ENCODE measurements at regions not wholly inside any gene's neighbourhood (a gene's known extent, or its start where the extent isn't known, plus 50 kb on each side); places are given as distances from the start of the nearest gene placed in this dataset.

DNA sequence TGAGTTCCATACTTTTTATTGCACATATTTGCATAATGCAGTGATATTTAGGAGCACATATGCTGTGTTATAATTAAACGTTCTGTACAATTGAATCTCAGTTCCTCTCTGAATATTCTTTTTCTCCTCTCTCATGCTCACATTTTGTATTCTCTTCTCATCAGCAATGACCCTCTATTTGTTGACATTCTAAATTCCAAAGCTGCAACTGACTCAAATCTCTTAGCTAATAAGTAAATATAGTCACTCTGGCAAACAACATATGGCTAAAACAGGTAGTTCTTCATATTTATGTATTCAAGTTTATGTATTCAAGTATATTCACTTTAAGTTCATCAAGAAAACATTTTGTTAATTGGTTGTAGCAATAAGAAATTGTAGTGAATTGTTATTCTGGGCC is 907.4 kb upstream of the VRK2 start:
- Histone ChIP-seq H4K20me1 (ENCODE audit: insufficient read depth) (no peaks in the 10 kb centered on the region), H3K4me3 (no peak overlapping the region), H3K4me2 (no peak overlapping the region), H3K9me3 (ENCODE audit: insufficient read depth, low read depth) (no peaks in the 10 kb centered on the region), H3F3A (ENCODE audit: insufficient read depth, low read depth) (no peaks in the 10 kb centered on the region), H3K9me2 (ENCODE audit: insufficient read depth) (no peaks in the 10 kb centered on the region; the same call in 1 of the 2 replicates), H3K79me2 (ENCODE audit: low read depth) (no peaks in the 10 kb centered on the region), H3K4me1 (replicated peaks; ENCODE audit: insufficient read depth) (no peaks in the 10 kb centered on the region), H3K27ac (no peak overlapping the region), H3K36me3 (ENCODE audit: low read depth) (no peaks in the 10 kb centered on the region), H3K27me3 (ENCODE audit: insufficient read depth, low read depth) (no peaks in the 10 kb centered on the region), H2AFZ (no peak overlapping the region)
- POLR2A ChIA-PET (ENCODE audit: unreplicated experiment): no interaction called here
- no TSS peak for BruUV-seq (replicated peaks)
- DNase-seq: no peak
- intact Hi-C loops (cut with micrococcal nuclease; ENCODE audit: unreplicated experiment): no loop called here
- TF ChIP-seq, protein P1, sequence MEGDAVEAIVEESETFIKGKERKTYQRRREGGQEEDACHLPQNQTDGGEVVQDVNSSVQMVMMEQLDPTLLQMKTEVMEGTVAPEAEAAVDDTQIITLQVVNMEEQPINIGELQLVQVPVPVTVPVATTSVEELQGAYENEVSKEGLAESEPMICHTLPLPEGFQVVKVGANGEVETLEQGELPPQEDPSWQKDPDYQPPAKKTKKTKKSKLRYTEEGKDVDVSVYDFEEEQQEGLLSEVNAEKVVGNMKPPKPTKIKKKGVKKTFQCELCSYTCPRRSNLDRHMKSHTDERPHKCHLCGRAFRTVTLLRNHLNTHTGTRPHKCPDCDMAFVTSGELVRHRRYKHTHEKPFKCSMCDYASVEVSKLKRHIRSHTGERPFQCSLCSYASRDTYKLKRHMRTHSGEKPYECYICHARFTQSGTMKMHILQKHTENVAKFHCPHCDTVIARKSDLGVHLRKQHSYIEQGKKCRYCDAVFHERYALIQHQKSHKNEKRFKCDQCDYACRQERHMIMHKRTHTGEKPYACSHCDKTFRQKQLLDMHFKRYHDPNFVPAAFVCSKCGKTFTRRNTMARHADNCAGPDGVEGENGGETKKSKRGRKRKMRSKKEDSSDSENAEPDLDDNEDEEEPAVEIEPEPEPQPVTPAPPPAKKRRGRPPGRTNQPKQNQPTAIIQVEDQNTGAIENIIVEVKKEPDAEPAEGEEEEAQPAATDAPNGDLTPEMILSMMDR (conservative IDR thresholded peaks at IDR 0.05): no peak
- no peak for TF ChIP-seq EZH2 (IDR thresholded peaks at IDR 0.05; ENCODE audit: low read depth)
- CTCF ChIA-PET: no interaction called here

DNA sequence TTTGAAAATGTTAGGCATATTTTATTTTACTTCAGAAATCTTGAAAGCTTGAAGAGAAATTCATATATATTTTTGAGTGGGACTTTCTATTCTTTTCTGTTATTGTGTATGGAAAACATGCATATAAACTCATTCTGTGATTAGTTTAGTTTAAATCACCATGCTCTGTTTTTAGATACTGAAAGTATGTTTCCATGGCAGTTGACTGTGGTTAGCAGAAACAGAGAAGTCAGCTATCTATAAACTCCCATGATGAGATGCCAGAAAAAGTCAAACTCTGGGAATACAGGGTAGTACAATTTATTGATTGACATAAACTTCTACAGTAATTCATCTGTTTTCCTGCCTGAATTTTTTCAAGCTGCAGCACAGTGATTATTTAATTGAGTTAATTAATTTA is 905.3 kb upstream of the VRK2 start:
- Histone ChIP-seq H3K4me1 (replicated peaks; ENCODE audit: insufficient read depth) (no peaks in the 10 kb centered on the region), H4K20me1 (ENCODE audit: insufficient read depth) (no peaks in the 10 kb centered on the region), H2AFZ (no peak overlapping the region), H3K79me2 (ENCODE audit: low read depth) (no peaks in the 10 kb centered on the region), H3K27me3 (ENCODE audit: insufficient read depth, low read depth) (no peaks in the 10 kb centered on the region), H3K4me3 (no peak overlapping the region), H3K9me3 (ENCODE audit: insufficient read depth, low read depth) (no peaks in the 10 kb centered on the region), H3F3A (ENCODE audit: insufficient read depth, low read depth) (no peaks in the 10 kb centered on the region), H3K36me3 (ENCODE audit: low read depth) (no peaks in the 10 kb centered on the region), H3K9me2 (ENCODE audit: insufficient read depth) (no peaks in the 10 kb centered on the region; the same call in 1 of the 2 replicates), H3K4me2 (no peak overlapping the region), H3K27ac (no peak overlapping the region)
- TF ChIP-seq, protein P1 (conservative IDR thresholded peaks at IDR 0.05): no peak
- TF ChIP-seq EZH2 (IDR thresholded peaks at IDR 0.05; ENCODE audit: low read depth): no peak
- intact Hi-C loops (cut with micrococcal nuclease; ENCODE audit: unreplicated experiment): no loop called here
- no TSS peak for BruUV-seq (replicated peaks)
- POLR2A ChIA-PET (ENCODE audit: unreplicated experiment): no interaction called here
- CTCF ChIA-PET: no interaction called here
- no peak for DNase-seq

DNA sequence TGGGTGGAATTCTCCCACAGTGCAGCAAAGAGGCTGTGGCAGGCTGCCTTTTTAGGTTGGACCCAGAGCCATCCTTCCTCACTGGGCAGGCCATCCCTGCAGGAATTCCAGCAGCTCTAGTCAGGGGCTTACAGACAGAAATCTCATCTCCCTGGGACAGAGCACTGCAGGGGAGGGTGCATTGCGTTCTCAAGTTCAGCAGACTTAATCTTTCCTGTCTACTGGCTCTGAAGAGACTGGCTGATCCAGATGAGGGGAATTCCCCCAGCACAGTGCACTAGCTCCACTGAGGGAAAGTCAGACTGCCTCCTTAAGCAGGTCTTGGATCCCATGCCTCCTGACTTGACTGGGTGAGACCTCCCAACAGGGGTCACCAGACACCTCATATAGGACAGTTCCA is 899.7 kb upstream of the VRK2 start:
- ChIA-PET CTCF (no interaction called here), POLR2A (ENCODE audit: unreplicated experiment) (no interaction called here)
- H3K9me3 ChIP-seq (ENCODE audit: insufficient read depth, low read depth): no peaks in the 10 kb centered on the region
- TF ChIP-seq, protein P1 (conservative IDR thresholded peaks at IDR 0.05): no peak
- no peak for TF ChIP-seq EZH2 (IDR thresholded peaks at IDR 0.05; ENCODE audit: low read depth)
- no peak for DNase-seq
- no peaks in the 10 kb centered on the region for H3F3A ChIP-seq (ENCODE audit: insufficient read depth, low read depth)
- no peaks in the 10 kb centered on the region for H3K4me1 ChIP-seq (replicated peaks; ENCODE audit: insufficient read depth)
- no peaks in the 10 kb centered on the region for H3K79me2 ChIP-seq (ENCODE audit: low read depth)
- no peaks in the 10 kb centered on the region for H3K9me2 ChIP-seq (ENCODE audit: insufficient read depth)
- H3K4me2 ChIP-seq: no peak overlapping the region
- intact Hi-C loops (cut with micrococcal nuclease; ENCODE audit: unreplicated experiment): no loop called here
- H3K27ac ChIP-seq: no peak overlapping the region
- H3K4me3 ChIP-seq: no peak overlapping the region
- no peaks in the 10 kb centered on the region for H3K27me3 ChIP-seq (ENCODE audit: insufficient read depth, low read depth)
- H3K36me3 ChIP-seq (ENCODE audit: low read depth): no peaks in the 10 kb centered on the region
- H4K20me1 ChIP-seq (ENCODE audit: insufficient read depth): no peaks in the 10 kb centered on the region; the same call in 1 of the 2 replicates
- H2AFZ ChIP-seq: no peak overlapping the region
- no TSS peak for BruUV-seq (replicated peaks)

All from PC-9 (cell line).